ENCODE measurements at regions not wholly inside any gene's neighbourhood (a gene's known extent, or its start where the extent isn't known, plus 50 kb on each side); places are given as distances from the start of the nearest gene placed in this dataset.

DNA sequence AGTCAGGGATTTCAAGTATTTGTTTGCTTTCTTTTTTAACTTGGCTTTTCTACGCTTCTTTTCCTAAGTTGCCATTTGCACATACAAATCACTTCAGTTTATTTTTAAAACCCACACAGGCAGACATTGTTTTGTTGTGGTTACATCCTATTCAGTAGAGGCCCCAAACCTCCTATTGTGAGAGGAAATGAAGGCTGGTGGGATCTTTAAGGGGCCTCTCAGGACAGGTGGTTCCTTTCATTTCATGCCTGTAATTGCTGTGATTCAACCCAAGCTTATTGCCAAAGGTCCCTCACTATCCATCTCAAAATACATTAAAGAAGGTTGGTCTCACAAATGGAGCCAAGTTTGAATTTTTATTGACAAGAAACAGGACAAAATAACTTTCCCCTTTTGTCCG, 257.1 kb downstream of the ADAMTS20 start:
- no peak for TF ChIP-seq EZH2 (IDR thresholded peaks at IDR 0.05)
- TF ChIP-seq, protein P1, sequence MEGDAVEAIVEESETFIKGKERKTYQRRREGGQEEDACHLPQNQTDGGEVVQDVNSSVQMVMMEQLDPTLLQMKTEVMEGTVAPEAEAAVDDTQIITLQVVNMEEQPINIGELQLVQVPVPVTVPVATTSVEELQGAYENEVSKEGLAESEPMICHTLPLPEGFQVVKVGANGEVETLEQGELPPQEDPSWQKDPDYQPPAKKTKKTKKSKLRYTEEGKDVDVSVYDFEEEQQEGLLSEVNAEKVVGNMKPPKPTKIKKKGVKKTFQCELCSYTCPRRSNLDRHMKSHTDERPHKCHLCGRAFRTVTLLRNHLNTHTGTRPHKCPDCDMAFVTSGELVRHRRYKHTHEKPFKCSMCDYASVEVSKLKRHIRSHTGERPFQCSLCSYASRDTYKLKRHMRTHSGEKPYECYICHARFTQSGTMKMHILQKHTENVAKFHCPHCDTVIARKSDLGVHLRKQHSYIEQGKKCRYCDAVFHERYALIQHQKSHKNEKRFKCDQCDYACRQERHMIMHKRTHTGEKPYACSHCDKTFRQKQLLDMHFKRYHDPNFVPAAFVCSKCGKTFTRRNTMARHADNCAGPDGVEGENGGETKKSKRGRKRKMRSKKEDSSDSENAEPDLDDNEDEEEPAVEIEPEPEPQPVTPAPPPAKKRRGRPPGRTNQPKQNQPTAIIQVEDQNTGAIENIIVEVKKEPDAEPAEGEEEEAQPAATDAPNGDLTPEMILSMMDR (IDR thresholded peaks at IDR 0.05), result no peak
- no peak for TF ChIP-seq EZH2phosphoT487 (IDR thresholded peaks at IDR 0.05)
